Caco-2 (cell line): ENCODE measurements at regions not wholly inside any gene's neighbourhood (a gene's known extent, or its start where the extent isn't known, plus 50 kb on each side); places are given as distances from the start of the nearest gene placed in this dataset.

Experiments used
- BruUV-seq: library from RNA; stranded (reverse); fragments of 400-500 nt; replicated peaks from 2 replicates; lab custom pipeline; 2021; lab: Mats Ljungman, UMichigan
- CTCF ChIA-PET: fragments of 300-600 bp; sonication (Branson Sonifier 250); formaldehyde crosslinking; loops from one replicate; lab custom pipeline; 2022; ENCODE audit warnings: antibody characterized with exemption; lab: Charles Lee
- POLR2A ChIA-PET: fragments of 300-600 bp; sonication (Branson Sonifier 250); formaldehyde crosslinking; loops from one replicate; lab custom pipeline; 2022; ENCODE audit warnings: antibody characterized with exemption; lab: Charles Lee
- DNase-seq, 2 experiments: peaks; one replicate each; pipeline versions ENCODE4 v3.0.0 to v3.0.0-alpha.2; 2020 to 2022
- H3K27me3 ChIP-seq: replicated peaks from 2 replicates; pipeline ENCODE4 v1.6.0; 2011; ENCODE audit warnings: low read length; ENCODE audit not compliant: control insufficient read depth, insufficient read depth
- H3K36me3 ChIP-seq: 2 replicates; pipeline ENCODE4 v1.5.1; 2011; ENCODE audit warnings: low read length; ENCODE audit not compliant: control insufficient read depth, insufficient read depth
- H3K4me1 ChIP-seq: fragments of 250-450 bp; sonication (Bioruptor Pico); 2 replicates; pipeline ENCODE4 v1.5.1; 2020; ENCODE audit warnings: mild to moderate bottlenecking
- H3K4me3 ChIP-seq: 2 replicates; pipeline ENCODE4 v1.5.1; 2011; ENCODE audit warnings: low read depth, mild to moderate bottlenecking, control low read depth, low read length
- H3K9me3 ChIP-seq: fragments of 250-450 bp; sonication (Bioruptor Pico); 2 replicates; pipeline ENCODE4 v1.5.1; 2020; ENCODE audit warnings: mild to moderate bottlenecking, moderate library complexity
- H3K27ac Mint-ChIP-seq: one replicate; pipeline ENCODE4 v1.8.0; 2022; ENCODE audit warnings: mixed read lengths; ENCODE audit not compliant: unreplicated experiment
- H3K27me3 Mint-ChIP-seq: one replicate; pipeline ENCODE4 v1.8.0; 2022; ENCODE audit warnings: mixed read lengths; ENCODE audit not compliant: insufficient read depth, unreplicated experiment
- H3K36me3 Mint-ChIP-seq: one replicate; pipeline ENCODE4 v1.8.0; 2022; ENCODE audit warnings: mild to moderate bottlenecking, mixed read lengths; ENCODE audit not compliant: insufficient read depth, unreplicated experiment
- H3K4me1 Mint-ChIP-seq: one replicate; pipeline ENCODE4 v1.8.0; 2022; ENCODE audit warnings: low read depth, mixed read lengths; ENCODE audit not compliant: unreplicated experiment
- H3K4me3 Mint-ChIP-seq: one replicate; pipeline ENCODE4 v1.8.0; 2022; ENCODE audit warnings: mild to moderate bottlenecking, moderate library complexity, mixed read lengths; ENCODE audit not compliant: unreplicated experiment
- H3K9me3 Mint-ChIP-seq: one replicate; pipeline ENCODE4 v1.8.0; 2022; ENCODE audit warnings: mixed read lengths; ENCODE audit not compliant: unreplicated experiment
- CTCF ChIP-seq, 2 experiments: fragments of 200-600 bp in 1 of 2; IDR thresholded peaks; 1 replicate in 1 of 2; 2 replicates in 1 of 2; pipeline versions ENCODE4 v1.5.1 to v1.8.0; 2011 to 2022; ENCODE audit warnings: antibody characterized with exemption in 1 of 2, control low read depth in 1 of 2, inconsistent platforms in 1 of 2, low read depth in 1 of 2, low read length in 1 of 2, mild to moderate bottlenecking in 1 of 2, moderate library complexity in 1 of 2; ENCODE audit not compliant: insufficient read depth in 1 of 2, severe bottlenecking in 1 of 2, unreplicated experiment in 1 of 2
- intact Hi-C: fragments of 100-400 bp; cut with micrococcal nuclease; formaldehyde crosslinking; loops from one replicate; pipeline ENCODE4 v1.10.0; 2022; ENCODE audit not compliant: unreplicated experiment

GRCh38 chr6:19287928-19288327 is 549.2 kb upstream of the ID4 start:
- TF ChIP-seq CTCF (IDR thresholded peaks at IDR 0.05; ENCODE audit: insufficient read depth in 1 of 2, low read depth in 1 of 2, low read length in 1 of 2, severe bottlenecking in 1 of 2, unreplicated experiment in 1 of 2), result no peak
- Mint-ChIP-seq H3K4me3 (no peak overlapping the region), H3K9me3 (no peaks in the 10 kb centered on the region), H3K36me3 (no peaks in the 10 kb centered on the region), H3K27ac (no peak overlapping the region), H3K4me1 (no peaks in the 10 kb centered on the region), H3K27me3 (no peaks in the 10 kb centered on the region)
- intact Hi-C loops, result no loop called here
- CTCF ChIA-PET, result no interaction called here
- no TSS peak for BruUV-seq
- H3K4me1 ChIP-seq, result no peaks in the 10 kb centered on the region
- H3K27me3 ChIP-seq, result no peaks in the 10 kb centered on the region
- H3K36me3 ChIP-seq, result no peaks in the 10 kb centered on the region
- POLR2A ChIA-PET, result no interaction called here
- no peaks in the 10 kb centered on the region for H3K9me3 ChIP-seq
- DNase-seq, result no peak
- H3K4me3 ChIP-seq, result no peak overlapping the region

- DNase-seq, result no peak
- TF ChIP-seq CTCF (IDR thresholded peaks at IDR 0.05; ENCODE audit: insufficient read depth in 1 of 2, low read depth in 1 of 2, low read length in 1 of 2, severe bottlenecking in 1 of 2, unreplicated experiment in 1 of 2), result no peak
- no TSS peak for BruUV-seq
- no peaks in the 10 kb centered on the region for H3K36me3 Mint-ChIP-seq
- POLR2A ChIA-PET, result no interaction called here
- no peaks in the 10 kb centered on the region for H3K4me1 Mint-ChIP-seq
- no peaks in the 10 kb centered on the region for H3K9me3 ChIP-seq
- H3K4me3 ChIP-seq, result no peak overlapping the region
- no peak overlapping the region for H3K27ac Mint-ChIP-seq
- H3K9me3 Mint-ChIP-seq, result no peaks in the 10 kb centered on the region
- CTCF ChIA-PET, result no interaction called here
- H3K27me3 Mint-ChIP-seq, result no peaks in the 10 kb centered on the region
- H3K4me1 ChIP-seq, result no peaks in the 10 kb centered on the region
- H3K4me3 Mint-ChIP-seq, result no peak overlapping the region
- H3K36me3 ChIP-seq, result no peaks in the 10 kb centered on the region
- no peaks in the 10 kb centered on the region for H3K27me3 ChIP-seq
- intact Hi-C loops, result no loop called here
These were observed 547.7 kb upstream of the ID4 start for GRCh38 chr6:19289457-19289856.

- H3K36me3 ChIP-seq, result no peaks in the 10 kb centered on the region
- H3K4me3 ChIP-seq, result no peak overlapping the region
- intact Hi-C loops, result no loop called here
- no peaks in the 10 kb centered on the region for H3K9me3 Mint-ChIP-seq
- H3K36me3 Mint-ChIP-seq, result no peaks in the 10 kb centered on the region
- no peak for DNase-seq
- H3K4me1 ChIP-seq, result no peaks in the 10 kb centered on the region
- ChIA-PET POLR2A (no interaction called here), CTCF (no interaction called here)
- no peak overlapping the region for H3K27ac Mint-ChIP-seq
- peaks cover 5% of the 10 kb centered on the region for H3K27me3 Mint-ChIP-seq
- no peaks in the 10 kb centered on the region for H3K4me1 Mint-ChIP-seq
- no peak for TF ChIP-seq CTCF (IDR thresholded peaks at IDR 0.05; ENCODE audit: insufficient read depth in 1 of 2, low read depth in 1 of 2, low read length in 1 of 2, severe bottlenecking in 1 of 2, unreplicated experiment in 1 of 2)
- H3K4me3 Mint-ChIP-seq, result no peak overlapping the region
- no peaks in the 10 kb centered on the region for H3K9me3 ChIP-seq
- H3K27me3 ChIP-seq, result no peaks in the 10 kb centered on the region
- BruUV-seq, result no TSS peak
These were observed 539.3 kb upstream of the ID4 start for GRCh38 chr6:19297880-19298279.
